CD4-positive, alpha-beta T cell treated with Interleukin-6 at 100 ng/mL for 8 hours (primary cell): ENCODE measurements at regions not wholly inside any gene's neighbourhood (a gene's known extent, or its start where the extent isn't known, plus 50 kb on each side); places are given as distances from the start of the nearest gene placed in this dataset.

Source experiments
- DNase-seq: peaks from one replicate; pipeline ENCODE4 v3.0.0-alpha.2; 2020; ENCODE audit warnings: mixed read lengths, low spot score

DNA sequence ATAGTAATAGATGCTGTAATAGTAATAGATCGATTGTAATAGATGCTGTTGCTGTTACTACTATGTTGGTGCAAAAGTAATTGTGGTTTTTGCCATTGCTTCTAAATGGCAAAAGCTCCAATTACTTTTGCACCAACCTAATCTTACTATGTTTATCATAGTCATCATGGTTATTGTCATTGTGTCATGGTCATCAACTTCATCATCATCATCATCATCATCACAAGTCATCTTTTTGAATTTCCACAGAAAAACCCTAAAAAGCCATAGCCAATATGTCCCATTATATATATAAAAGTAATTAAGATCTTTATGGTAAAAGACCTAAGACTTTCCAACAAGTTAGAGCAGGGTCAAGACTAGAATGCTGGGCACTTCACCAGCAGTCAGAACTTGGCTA is 435.1 kb upstream of the MARCKS start:
- DNase-seq = no peak

GRCh38 chr6:113423956-113424355 is 433.2 kb upstream of the MARCKS start:
- DNase-seq = no peak

GRCh38 chr6:113425977-113426660 is 431.0 kb upstream of the MARCKS start:
- no peak for DNase-seq

DNA sequence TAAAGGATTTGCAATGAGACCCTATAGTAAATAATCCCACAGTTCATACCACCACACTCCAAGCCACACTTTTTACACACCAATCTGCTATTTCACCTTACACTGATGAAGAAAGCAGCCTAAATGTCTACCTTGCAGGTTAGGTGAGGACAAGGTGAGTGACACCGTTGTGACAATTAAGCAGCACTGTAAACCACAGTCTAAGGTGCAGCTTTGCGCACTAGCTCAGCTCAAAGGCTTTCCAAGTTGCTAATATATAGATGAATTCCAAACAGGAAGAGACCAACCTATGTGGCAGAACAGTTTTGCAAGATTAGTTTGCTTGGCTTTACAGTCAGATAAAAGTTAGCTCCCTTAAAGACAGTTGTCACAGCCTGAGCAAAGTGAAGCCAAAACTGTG is 429.5 kb upstream of the MARCKS start:
- DNase-seq = no peak

DNA sequence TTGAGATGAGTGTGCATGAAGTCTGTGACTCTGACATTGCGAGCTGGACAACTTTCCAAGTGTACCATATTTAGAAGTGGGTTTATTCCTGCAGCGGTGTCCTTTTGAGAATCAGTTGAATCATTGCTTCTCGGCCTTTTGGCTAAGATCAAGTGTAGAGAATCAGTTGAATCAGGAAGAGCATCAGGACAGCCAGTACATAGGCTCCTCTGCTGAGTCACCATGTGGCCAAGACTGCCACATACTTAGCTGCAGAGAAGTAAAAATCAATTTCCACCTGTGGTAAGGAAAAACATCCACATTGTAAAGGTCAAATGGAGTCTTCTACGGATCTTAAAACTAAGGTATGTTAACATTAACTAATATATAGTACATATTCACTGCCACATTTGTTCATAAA is 428.4 kb upstream of the MARCKS start:
- DNase-seq = no peak

DNA sequence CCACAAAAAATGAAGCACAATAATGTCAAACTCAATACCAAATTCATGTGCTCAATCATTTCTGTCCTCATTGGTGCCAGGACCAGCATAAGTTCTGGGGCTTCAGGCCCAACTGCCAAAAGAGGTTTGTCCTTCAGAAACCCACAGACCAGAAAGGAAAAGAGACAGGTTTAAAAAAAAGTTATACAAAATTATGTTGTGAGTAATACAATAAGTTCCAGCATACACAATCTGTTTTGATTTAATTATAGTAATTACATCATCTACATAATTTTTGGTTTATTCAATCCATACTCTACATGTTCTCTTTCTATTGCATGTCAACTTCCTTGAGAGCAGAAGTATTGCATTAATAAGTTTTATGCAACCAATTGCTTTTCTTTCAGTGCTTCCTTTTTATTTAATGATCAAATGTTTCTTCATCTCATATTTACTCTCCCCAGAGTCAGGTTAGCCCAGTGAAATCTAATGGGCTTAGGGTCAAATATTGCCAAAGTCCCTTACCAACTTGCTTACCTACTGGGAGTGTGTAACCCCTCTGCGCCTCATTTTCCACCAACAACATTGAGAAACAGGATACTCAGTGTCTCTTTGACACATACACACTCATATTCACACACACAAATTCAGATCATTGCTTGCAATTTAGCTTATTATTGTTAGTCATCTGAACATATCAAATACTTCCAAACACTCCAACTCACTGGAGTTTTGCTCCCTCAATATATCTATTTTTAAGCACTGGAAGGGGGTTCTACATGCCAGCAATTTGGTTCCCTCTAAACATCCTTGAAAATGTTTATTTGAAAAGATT is 424.4 kb upstream of the MARCKS start:
- DNase-seq = no peak

DNA sequence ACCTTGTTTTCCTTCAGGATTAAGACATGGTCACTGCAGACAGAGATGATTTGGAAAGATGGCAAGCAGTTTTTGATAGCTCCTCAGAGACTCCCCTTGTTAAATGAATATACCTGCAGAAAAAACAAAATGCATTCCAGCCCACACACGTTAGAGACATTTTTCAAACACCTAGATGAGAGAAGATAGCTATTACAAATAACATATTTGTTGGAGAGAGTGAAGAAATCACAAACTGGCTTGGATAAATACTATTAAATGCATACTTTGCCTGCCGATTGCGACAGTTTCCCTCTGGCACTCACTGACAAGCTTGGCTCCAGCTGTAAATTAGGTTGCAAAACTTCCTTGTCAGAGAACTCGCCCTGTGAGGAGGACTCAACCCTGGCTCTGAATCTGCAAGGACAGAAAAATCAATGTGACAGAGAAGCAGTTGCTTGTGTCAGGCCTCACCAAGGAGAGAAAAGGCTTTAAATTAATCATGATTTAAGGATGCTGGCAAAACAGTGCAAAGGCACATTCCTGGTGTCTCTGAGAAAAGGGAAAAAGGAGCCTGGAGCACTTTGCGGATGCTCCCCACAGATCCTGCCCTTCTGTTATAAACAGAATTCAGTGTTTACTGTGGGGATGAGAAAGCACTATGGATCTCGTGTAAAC is 423.7 kb upstream of the MARCKS start:
- no peak for DNase-seq

DNA sequence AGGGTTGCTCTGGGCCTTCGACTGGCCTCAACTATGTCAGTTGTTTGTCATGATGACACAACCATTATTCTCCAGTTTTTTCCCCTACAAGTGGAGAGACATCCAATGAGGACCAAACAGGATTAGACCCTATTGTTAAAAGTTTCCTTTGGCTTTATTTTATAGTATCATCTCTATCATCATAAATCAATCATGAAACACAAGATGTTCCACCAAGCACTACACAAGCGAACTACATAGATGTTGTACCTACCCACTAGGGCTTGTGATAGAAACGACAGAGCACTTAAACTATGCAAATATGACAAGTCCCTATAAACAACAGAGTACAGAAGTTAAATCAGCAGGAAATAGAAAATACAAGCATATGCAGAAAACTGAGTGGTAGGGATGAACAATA is 422.5 kb upstream of the MARCKS start:
- no peak for DNase-seq

GRCh38 chr6:113437566-113437965 is 419.6 kb upstream of the MARCKS start:
- no peak for DNase-seq

GRCh38 chr6:113439866-113440265 is 417.3 kb upstream of the MARCKS start:
- no peak for DNase-seq

- DNase-seq = no peak
These were observed 415.1 kb upstream of the MARCKS start for GRCh38 chr6:113442040-113442439.

DNA sequence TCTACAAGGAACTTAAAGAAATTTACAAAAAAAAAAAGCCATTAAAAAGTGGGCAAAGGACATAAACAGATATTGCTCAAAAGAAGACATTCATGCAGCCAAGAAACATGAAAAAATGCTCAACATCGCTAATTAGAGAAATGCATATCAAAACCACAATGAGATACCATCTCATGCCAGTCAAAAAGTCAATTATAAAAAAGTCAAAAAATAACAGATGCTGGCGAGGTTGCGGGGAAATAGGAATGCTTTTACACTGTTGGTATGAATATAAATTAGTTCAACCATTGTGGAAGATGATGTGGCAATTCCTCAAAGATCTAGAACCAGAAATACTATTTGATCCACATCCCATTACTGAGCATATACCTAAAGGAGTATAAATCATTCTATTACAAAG is 411.9 kb upstream of the MARCKS start:
- no peak for DNase-seq

DNA sequence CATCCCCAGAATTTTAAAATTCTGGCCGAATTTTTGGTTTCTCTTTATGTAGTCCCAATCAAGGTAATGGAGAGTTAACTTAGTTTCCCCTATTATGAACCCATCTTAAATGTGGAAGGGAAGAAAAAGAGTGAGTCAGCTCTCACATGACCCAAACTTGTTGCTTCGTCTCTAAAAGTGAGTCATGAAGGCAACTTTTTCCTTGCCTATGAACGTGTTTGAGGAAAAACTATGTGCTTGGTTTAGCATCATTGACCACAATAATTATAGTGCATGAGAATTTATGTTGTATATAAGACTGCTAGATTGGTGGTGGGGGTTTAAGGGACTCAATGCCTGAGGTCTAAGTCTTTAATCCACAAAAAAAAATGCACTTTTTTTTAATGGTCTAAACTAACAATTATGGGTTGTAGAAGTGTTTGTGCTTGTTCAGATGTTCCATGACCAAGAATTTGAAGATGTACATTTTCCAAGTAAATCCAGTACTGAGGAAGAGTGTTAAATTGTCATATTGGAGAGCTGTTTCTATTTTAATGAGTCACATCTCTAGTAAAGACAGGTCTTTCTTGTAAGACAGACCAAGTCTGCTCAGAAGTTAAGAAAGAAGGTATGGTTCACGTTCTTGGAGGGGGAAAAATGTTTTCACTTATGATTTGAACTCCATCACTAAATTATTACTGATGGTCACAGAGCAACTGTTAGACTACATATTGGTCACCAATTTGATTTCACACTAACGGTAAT is 409.9 kb upstream of the MARCKS start:
- DNase-seq = no peak

DNA sequence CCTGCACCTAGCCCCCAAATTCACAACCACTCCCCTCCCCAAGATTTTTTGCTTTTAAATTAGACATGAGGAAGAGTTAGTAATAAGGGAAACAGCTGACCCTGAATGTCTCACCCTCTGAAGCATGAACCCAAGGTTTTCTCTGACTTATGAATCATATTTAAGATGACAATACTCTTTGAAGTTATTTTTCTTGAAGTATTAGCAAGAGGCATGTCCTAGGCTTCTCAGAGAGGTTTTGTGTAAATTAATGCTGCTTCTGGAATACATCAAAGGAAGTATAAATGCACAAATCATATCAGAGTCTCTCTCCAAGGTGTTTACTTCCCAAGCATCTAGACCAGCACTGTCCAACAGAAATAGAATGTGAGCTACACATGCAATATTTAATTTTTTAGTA is 408.1 kb upstream of the MARCKS start:
- DNase-seq = no peak

DNA sequence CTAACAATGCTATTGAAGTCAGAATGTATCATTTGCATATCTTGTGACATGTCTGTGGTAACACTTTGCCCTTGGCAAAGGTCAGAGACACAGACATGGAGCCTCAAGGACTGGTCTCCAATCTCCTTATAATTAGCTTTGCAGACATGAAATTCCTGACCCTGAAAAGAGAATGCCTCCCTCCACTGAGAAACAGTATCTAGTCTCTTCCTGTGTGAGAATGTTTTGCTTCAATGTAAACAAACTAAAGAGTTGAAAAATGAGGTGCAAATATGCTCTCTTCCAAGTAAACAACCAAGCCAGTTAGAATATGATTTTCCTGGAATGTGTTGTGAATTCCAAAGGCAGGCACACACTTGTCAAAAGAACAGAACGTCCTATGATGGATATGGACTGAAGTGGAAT is 407.1 kb upstream of the MARCKS start:
- no peak for DNase-seq

GRCh38 chr6:113451049-113451448 is 406.1 kb upstream of the MARCKS start:
- no peak for DNase-seq

- DNase-seq = no peak
These were observed 399.9 kb upstream of the MARCKS start for GRCh38 chr6:113457198-113457597.

GRCh38 chr6:113457751-113458150 is 399.4 kb upstream of the MARCKS start:
- no peak for DNase-seq

GRCh38 chr6:113458368-113459010 is 398.7 kb upstream of the MARCKS start:
- no peak for DNase-seq

DNA sequence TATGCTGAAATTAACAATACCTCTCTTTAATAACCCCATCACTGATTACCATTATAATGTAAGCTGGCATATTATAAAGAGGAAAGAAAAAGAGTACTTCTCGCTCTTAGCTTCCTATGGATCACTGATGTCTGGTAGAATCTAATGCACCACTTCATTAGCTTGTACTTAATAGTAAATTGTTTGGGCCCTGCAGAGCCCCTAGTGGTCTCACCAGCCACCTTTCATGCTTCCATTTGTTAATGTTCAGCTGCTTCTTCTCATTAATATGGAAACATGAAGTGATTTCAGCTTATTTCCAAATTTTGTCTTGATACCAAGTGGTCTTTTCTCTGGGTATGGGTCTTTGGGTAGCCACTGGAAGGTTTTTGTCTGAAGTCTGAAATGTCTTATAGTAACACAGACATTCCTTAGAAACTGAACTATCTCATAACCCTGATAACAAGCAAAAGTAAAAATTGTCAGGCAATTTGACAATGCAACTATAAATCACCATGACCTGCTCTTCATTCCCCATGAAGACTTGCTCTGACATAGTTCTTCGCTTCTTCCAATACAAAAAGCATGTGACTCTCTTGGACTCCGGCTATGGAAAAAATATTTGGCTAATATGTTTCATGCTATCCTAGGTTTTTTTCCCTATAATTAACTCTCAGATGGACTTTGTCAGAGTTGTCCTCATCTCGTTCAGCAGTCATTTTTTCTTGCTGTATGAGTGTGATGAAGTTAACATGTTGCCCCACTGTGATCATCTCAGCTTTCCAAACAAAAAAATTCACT is 395.8 kb upstream of the MARCKS start:
- DNase-seq = no peak

GRCh38 chr6:113464536-113464935 is 392.6 kb upstream of the MARCKS start:
- no peak for DNase-seq
